ENCODE measurements at regions not wholly inside any gene's neighbourhood (a gene's known extent, or its start where the extent isn't known, plus 50 kb on each side); places are given as distances from the start of the nearest gene placed in this dataset.

DNA sequence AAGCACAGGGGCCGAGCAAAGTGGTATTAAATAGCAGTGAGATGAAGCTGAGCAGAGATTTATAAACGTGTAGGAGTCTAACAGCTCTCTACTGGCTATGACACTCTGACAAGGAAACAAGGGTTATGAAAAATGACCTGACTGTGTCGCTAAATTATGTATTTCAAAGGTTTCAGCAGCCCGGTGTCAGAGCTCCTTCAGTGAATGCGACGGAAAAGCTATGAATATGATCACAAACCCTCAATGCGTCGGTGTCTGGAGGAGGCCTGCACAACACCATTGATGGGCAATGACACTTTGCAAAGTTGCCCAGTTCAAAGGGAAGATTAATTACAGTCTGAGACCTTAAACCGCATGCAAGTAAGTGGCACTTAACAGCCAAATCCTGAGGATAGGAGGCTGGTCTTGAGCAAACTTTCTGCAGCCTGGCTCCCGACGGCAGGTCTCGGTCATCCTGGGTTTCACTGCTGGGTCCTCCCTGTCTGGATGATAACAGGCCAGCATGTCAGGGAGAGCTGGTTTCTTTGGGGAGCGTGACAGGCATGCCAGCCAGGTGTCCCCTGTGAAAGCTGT, 615.1 kb upstream of the SALL3 start:
- in situ Hi-C loops (cut with HindIII; ENCODE audit: low sequenced_read_pairs), result no loop called here
- DNase-seq (ENCODE audit: low read depth, low spot score), result no peak
- TF ChIP-seq, protein P1, sequence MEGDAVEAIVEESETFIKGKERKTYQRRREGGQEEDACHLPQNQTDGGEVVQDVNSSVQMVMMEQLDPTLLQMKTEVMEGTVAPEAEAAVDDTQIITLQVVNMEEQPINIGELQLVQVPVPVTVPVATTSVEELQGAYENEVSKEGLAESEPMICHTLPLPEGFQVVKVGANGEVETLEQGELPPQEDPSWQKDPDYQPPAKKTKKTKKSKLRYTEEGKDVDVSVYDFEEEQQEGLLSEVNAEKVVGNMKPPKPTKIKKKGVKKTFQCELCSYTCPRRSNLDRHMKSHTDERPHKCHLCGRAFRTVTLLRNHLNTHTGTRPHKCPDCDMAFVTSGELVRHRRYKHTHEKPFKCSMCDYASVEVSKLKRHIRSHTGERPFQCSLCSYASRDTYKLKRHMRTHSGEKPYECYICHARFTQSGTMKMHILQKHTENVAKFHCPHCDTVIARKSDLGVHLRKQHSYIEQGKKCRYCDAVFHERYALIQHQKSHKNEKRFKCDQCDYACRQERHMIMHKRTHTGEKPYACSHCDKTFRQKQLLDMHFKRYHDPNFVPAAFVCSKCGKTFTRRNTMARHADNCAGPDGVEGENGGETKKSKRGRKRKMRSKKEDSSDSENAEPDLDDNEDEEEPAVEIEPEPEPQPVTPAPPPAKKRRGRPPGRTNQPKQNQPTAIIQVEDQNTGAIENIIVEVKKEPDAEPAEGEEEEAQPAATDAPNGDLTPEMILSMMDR (IDR thresholded peaks at IDR 0.05; ENCODE audit: low read depth, low read length), result no peak
- no peak overlapping the region for H3K4me3 ChIP-seq (ENCODE audit: low read depth, low read length)

DNA sequence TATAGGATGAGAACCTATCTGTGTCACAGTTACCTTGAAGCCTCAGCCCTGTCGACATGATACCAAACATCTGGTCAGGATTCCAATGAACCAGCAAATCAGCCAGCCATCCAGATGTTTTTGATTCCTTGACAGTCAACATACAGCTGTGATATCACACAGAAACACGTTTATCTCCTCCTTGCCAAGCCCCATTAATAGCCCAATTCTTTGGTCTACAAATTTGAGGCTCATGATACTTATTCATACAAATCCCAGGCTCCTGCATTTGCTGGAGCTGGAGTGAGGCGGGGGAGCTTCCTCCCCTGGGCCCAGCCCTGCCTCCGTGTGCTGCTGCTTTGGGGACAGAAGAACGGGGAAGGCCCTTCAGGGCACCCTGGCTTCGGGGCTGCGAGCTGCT, 611.6 kb upstream of the SALL3 start:
- no peak for DNase-seq (ENCODE audit: low read depth, low spot score)
- in situ Hi-C loops (cut with HindIII; ENCODE audit: low sequenced_read_pairs), result no loop called here
- no peak overlapping the region for H3K4me3 ChIP-seq (ENCODE audit: low read depth, low read length)
- TF ChIP-seq, protein P1 (IDR thresholded peaks at IDR 0.05; ENCODE audit: low read depth, low read length), result no peak

DNA sequence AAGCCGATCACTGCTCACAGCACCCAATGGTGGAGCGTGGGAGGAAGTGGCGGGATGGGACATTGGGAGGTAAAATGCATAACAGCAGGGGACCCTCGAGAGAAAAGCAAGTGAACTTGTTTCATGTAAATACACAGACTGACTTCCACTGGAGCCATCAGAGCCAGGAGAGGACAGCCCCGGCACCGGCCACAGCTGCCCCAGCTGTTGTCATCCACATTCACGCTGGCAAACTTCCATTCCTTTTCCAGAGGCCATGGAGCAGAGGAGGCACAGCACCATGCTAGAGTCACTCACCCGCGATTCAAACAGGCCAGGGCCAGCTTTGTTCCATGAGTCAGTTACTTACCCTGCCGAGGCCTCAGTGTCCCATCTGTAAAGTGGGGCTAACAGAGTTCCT, 610.9 kb upstream of the SALL3 start:
- H3K4me3 ChIP-seq (ENCODE audit: low read depth, low read length), result no peak overlapping the region
- no peak for DNase-seq (ENCODE audit: low read depth, low spot score)
- in situ Hi-C loops (cut with HindIII; ENCODE audit: low sequenced_read_pairs), result no loop called here
- TF ChIP-seq, protein P1 (IDR thresholded peaks at IDR 0.05; ENCODE audit: low read depth, low read length), result no peak

DNA sequence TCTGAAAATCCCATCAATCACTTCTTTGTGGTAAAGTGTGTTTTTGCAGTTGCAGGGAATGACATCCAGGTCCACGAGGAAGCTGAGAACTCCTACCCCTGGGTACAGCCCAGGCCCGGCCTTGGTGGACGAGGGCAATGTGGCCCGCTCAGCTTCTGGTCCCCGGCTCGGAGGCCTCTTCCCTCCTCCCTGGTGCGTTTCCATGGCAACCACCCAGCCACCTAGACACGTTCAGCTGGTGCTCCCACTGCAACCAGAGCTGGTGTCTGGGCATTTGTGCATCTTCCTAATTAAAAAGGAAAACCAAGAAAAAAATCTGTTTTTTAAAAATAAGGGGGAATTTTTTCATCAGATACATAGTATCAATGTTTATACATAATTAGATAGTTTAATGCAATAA, 603.6 kb upstream of the SALL3 start:
- TF ChIP-seq, protein P1 (IDR thresholded peaks at IDR 0.05; ENCODE audit: low read depth, low read length), result no peak
- DNase-seq (ENCODE audit: low read depth, low spot score), result no peak
- in situ Hi-C loops (cut with HindIII; ENCODE audit: low sequenced_read_pairs), result no loop called here
- no peak overlapping the region for H3K4me3 ChIP-seq (ENCODE audit: low read depth, low read length)

DNA sequence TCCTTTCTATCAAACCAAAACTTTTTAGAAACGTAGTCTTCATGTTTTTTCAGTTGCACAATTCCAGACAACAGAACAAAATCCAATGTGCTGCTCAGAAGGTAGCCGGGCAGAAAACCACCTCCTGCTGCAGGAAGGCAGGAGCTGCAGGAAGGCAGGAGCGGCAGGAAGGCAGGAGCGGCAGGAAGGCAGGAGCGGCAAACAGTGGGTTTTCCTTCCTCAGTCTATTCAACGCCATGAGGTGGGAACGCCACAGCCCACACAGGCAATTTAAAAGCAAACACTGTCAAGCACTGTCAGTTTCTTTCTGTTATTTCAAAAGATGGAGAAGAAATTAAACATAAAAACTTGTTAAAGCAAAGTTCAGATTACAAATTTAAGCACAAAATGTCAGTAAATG, 601.2 kb upstream of the SALL3 start:
- in situ Hi-C loops (cut with HindIII; ENCODE audit: low sequenced_read_pairs), result no loop called here
- H3K4me3 ChIP-seq (ENCODE audit: low read depth, low read length), result no peak overlapping the region
- TF ChIP-seq, protein P1 (IDR thresholded peaks at IDR 0.05; ENCODE audit: low read depth, low read length), result no peak
- DNase-seq (ENCODE audit: low read depth, low spot score), result no peak

DNA sequence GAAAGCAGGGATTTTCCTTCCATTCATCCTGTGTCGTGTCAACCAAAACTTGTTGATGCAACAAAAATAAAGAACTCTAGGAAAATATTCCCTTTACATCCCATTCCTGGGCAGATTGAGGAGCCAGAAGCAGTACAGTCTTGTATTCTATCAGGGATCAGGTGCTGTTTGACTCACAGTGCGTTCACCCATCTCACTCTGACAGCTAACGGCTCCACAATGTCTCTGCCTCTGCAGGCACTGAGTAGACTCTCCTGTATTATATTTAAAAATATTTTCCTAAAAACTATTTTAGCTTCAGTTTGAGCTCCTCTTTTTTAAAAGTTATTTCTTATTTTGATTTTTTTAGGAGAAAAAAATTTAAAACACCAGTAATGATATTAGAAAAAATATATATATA, 600.6 kb upstream of the SALL3 start:
- no peak overlapping the region for H3K4me3 ChIP-seq (ENCODE audit: low read depth, low read length)
- TF ChIP-seq, protein P1 (IDR thresholded peaks at IDR 0.05; ENCODE audit: low read depth, low read length), result no peak
- in situ Hi-C loops (cut with HindIII; ENCODE audit: low sequenced_read_pairs), result no loop called here
- DNase-seq (ENCODE audit: low read depth, low spot score), result no peak

Data from astrocyte of the spinal cord (primary cell).